Fibroblast of lung (primary cell): ENCODE measurements at regions not wholly inside any gene's neighbourhood (a gene's known extent, or its start where the extent isn't known, plus 50 kb on each side); places are given as distances from the start of the nearest gene placed in this dataset.

Experiments
- EZH2 ChIP-seq: IDR thresholded peaks from 2 replicates; pipeline ENCODE4 v1.5.1; 2012; ENCODE audit warnings: low read length, control low read depth, mild to moderate bottlenecking; ENCODE audit errors: missing control alignments
- TF ChIP-seq, protein P1 (sequence below), 2 donors: IDR thresholded peaks in 1 of 2; conservative IDR thresholded peaks in 1 of 2; 1 replicate in 1 of 2; 2 replicates in 1 of 2; pipeline ENCODE4 v1.5.1; 2011 to 2012; ENCODE audit warnings: low read length in 2 of 2, control low read depth in 1 of 2, inconsistent platforms in 1 of 2, low read depth in 1 of 2, mild to moderate bottlenecking in 1 of 2

DNA sequence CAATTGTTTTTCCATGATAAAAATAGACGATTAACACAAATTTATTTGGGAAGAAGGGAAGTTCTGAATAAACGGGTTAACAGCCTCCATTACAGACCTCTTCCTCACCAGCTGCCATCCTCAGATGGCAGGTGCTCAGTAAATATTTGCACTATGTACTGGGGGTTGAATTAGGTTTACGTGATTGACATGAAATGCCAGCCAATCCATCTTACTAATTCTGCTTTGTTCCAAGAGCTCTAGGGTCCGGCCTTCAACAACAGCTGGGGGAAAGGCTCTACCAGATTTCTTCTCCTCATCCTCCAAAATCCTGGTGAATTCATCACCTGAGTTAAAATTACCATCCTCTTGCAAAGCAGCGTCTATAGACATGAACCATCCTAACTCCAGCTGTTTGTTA lies 104.6 kb downstream of the MTX3 start:
- TF ChIP-seq, protein P1, sequence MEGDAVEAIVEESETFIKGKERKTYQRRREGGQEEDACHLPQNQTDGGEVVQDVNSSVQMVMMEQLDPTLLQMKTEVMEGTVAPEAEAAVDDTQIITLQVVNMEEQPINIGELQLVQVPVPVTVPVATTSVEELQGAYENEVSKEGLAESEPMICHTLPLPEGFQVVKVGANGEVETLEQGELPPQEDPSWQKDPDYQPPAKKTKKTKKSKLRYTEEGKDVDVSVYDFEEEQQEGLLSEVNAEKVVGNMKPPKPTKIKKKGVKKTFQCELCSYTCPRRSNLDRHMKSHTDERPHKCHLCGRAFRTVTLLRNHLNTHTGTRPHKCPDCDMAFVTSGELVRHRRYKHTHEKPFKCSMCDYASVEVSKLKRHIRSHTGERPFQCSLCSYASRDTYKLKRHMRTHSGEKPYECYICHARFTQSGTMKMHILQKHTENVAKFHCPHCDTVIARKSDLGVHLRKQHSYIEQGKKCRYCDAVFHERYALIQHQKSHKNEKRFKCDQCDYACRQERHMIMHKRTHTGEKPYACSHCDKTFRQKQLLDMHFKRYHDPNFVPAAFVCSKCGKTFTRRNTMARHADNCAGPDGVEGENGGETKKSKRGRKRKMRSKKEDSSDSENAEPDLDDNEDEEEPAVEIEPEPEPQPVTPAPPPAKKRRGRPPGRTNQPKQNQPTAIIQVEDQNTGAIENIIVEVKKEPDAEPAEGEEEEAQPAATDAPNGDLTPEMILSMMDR (conservative IDR thresholded peaks at IDR 0.05 in 1 of 2, IDR thresholded peaks at IDR 0.05 in 1 of 2; ENCODE audit: low read depth in 1 of 2, low read length in 2 of 2) = no peak
- no peak for TF ChIP-seq EZH2
